ENCODE measurements at regions not wholly inside any gene's neighbourhood (a gene's known extent, or its start where the extent isn't known, plus 50 kb on each side); places are given as distances from the start of the nearest gene placed in this dataset.

DNA sequence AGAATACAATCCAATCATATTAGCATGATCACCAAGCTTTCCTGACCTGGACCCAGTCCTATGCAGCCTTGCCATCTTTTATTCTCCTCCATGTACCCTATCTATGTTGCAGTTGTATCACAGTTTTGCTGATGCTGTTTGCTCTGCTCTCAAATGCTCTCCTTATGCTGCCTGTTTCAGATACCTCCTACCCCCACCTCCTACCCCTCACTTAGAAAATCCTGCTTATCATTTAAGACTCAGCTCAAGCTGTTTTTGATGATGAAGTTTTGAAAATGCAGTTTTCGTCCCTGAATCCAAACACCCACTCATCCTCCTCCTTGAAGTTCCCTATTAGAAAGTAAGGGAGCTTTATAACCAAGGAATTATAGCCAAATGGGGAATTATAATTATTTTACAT lies 457.4 kb upstream of the ATP2B1 start:
- WGBS (ENCODE audit: extremely low coverage, insufficient read length, low lambda C conversion rate) = no CpG with 5 or more reads among the region's 1 CpG
- H3K79me1 ChIP-seq (ENCODE audit: insufficient read depth, low read depth, low read length, poor library complexity, severe bottlenecking) = no peaks in the 10 kb centered on the region
- no peak overlapping the region for H4K91ac ChIP-seq (ENCODE audit: insufficient read length, low read depth, low read length)
- no peak overlapping the region for H3K9ac ChIP-seq (ENCODE audit: extremely low read depth, insufficient read length, low read length)
- H2BK5ac ChIP-seq (ENCODE audit: insufficient read length, low read length) = no peak overlapping the region
- H3K14ac ChIP-seq (ENCODE audit: insufficient read depth, low read length) = no peak overlapping the region
- H4K20me1 ChIP-seq (ENCODE audit: control insufficient read depth, insufficient read depth, insufficient read length) = no peaks in the 10 kb centered on the region
- H2BK120ac ChIP-seq (ENCODE audit: low read depth, low read length, poor library complexity, severe bottlenecking) = no peak overlapping the region
- no peaks in the 10 kb centered on the region for H3K23me2 ChIP-seq (ENCODE audit: insufficient read length, low read depth, low read length, poor library complexity, severe bottlenecking)
- no peak overlapping the region for H2BK12ac ChIP-seq (ENCODE audit: insufficient read length, low read depth, low read length)
- TF ChIP-seq CTCF (conservative IDR thresholded peaks at IDR 0.05) = no peak
- H2AFZ ChIP-seq (ENCODE audit: low read length) = no peak overlapping the region
- no peak overlapping the region for H2AK5ac ChIP-seq (ENCODE audit: insufficient read length, low read length)
- H3K79me2 ChIP-seq (ENCODE audit: insufficient read depth, low read length) = no peaks in the 10 kb centered on the region
- H3K4me1 ChIP-seq (ENCODE audit: insufficient read depth, low read length) = no peaks in the 10 kb centered on the region
- no peak overlapping the region for H3K4me3 Mint-ChIP-seq
- H3T11ph ChIP-seq (ENCODE audit: low read length) = no peak overlapping the region
- no peak overlapping the region for H2BK15ac ChIP-seq (ENCODE audit: low read depth, low read length)
- no peak overlapping the region for H3K4me2 ChIP-seq (ENCODE audit: insufficient read depth, insufficient read length, low read length)
- no peak for DNase-seq
- no peaks in the 10 kb centered on the region; the same call in 1 of the 2 replicates for H3K27me3 ChIP-seq (ENCODE audit: insufficient read depth, low read length)
- H4K5ac ChIP-seq (ENCODE audit: insufficient read length, low read depth, low read length) = no peak overlapping the region
- H3K27ac ChIP-seq (ENCODE audit: insufficient read length, low read depth, low read length) = no peak overlapping the region
- no peaks in the 10 kb centered on the region for H3K27me3 Mint-ChIP-seq (ENCODE audit: low read depth)
- H3K4me1 Mint-ChIP-seq = peaks cover 5 to 11% of the 10 kb centered on the region in 2 experiments; a peak in 2 of 4 replicates
- peaks cover 5 to 8% (median 6%) of the 10 kb centered on the region in 3 experiments; a peak in 5 of 7 replicates for H3K36me3 Mint-ChIP-seq (ENCODE audit: insufficient read depth in 1 of 3, low read depth in 3 of 3)
- no peak overlapping the region for H3K18ac ChIP-seq (ENCODE audit: insufficient read length, low read depth, low read length)
- no peak overlapping the region for H3K27ac Mint-ChIP-seq
- H3K4ac ChIP-seq (ENCODE audit: low read depth, low read length) = no peak overlapping the region
- no peak overlapping the region for H3K23ac ChIP-seq (ENCODE audit: insufficient read length, low read depth, low read length)
- peaks cover 7 to 9% of the 10 kb centered on the region in 2 experiments; a peak in 4 of 5 replicates for H3K9me3 Mint-ChIP-seq
- no peak overlapping the region for H2BK20ac ChIP-seq (ENCODE audit: low read depth, low read length, poor library complexity, severe bottlenecking)
- H4K8ac ChIP-seq (replicated peaks; ENCODE audit: insufficient read length, low read depth, low read length) = no peak overlapping the region
- no peak overlapping the region for H3K56ac ChIP-seq (ENCODE audit: insufficient read length, low read depth, low read length)
- H3K9me3 ChIP-seq (ENCODE audit: control insufficient read depth, low read depth, low read length) = no peaks in the 10 kb centered on the region

All from H9 (cell line).